Activated CD8-positive, alpha-beta memory T cell treated with anti-CD3 and anti-CD28 coated beads, Interleukin-2, amount 50 U/mL, for 48 hours (primary cell): ENCODE measurements at regions not wholly inside any gene's neighbourhood (a gene's known extent, or its start where the extent isn't known, plus 50 kb on each side); places are given as distances from the start of the nearest gene placed in this dataset.
"Not testable (repeated sequence)": the region's sequence is repeated elsewhere in the genome, so short reads cannot be mapped to it uniquely, and the experiment has no call there.

Source experiments
- DNase-seq: peaks from one replicate; pipeline ENCODE4 v3.0.0-alpha.2; 2020

DNA sequence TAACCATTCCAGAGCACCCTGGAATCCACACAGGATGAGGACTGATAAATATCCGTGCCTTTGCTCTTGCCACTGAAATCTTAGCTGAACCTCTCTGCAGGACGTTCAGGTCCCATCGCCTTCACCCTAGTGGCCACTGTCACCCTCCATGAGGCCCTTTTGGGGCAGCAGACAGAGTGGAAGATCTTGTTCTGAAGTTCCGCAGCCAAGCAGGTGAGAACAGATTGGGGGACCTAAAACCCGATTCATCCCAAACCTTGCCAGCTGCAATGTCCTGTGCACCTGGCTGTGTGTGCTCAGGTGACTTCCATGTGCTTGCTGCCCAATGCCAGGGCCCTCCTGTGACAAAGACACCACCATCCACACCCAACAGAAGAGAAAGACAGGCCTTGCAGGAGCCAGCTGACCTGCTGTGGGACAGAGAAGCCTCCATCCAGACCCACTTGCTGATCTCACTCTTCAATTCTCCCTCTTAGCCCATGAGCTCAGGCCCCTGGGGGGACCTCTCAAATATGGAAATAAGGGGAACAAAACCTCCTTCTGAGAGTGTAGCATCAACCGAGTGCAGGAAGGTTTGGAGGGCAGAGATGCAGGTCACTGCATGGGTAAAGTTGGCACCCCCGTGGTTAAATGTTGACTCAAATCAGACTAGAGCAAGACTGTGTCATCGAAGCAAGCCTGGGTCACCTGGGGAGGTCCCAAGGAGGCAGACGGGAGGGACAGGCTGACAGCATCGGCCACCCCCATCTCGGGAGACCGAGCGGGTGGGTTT, 308.7 kb upstream of the DIO3 start:
- no peak for DNase-seq

DNA sequence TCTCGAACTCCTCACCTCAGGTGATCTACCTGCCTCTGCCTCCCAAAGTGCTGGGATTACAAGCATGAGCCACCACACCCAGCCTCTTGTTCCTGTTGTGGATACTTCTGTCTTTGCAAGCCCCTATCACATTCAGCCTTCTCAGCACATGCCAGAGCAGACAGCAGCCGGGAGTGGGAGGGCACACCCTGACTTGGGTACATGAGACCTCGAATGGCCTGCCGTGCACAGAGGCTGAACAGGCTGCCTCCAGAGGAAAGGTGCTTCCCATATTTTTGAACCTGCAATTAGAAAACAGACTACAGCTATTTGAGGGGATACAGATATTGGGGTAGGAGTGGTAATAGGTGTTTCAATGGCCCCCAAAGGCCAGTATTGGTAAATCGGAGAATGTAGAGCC, 307.3 kb upstream of the DIO3 start:
- no peak for DNase-seq

DNA sequence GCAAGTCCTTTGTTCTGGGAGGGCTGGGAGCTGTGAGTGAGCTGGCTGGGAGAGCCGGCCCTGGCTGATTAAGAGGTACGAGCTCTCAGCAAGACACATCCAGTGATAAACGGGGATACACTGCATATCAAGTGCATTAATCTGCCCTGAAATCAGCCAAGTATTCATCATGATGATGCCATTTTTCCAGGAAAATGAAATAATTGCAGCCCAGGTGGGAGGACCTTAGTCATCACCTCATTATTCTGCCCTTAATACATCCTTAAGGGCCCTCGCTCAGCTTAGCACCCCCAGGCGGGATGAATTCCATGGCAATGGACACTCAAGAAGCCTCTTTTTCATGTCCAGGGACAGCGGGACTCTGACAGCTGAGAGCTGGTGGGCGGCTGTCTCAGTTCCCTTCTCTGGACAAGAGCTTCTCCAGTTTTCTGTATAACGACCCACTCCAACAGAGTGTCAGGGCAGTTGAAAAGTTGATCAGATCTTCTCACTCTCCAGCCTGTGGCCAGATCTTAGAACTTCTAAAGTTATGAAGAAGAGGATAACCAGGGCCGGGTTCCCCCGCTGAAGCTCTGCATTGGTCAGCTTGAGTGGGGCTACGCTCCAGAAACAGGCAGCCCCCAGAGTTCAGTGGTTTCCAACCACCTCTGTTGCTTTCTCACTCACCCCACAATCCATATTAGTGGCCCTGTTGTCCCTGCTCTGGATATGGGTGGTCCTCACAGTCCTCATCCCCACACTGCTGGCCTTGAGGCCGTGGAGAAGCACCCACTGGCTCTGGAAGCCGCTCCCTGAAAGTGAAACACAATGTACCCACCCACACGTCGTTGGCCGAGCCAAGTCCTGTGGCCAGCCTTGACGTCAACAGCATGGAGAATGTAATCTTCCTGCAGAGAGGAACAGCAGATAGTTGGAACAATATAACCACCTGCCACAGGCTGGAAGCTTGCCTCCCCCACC, 306.2 kb upstream of the DIO3 start:
- no peak for DNase-seq

DNA sequence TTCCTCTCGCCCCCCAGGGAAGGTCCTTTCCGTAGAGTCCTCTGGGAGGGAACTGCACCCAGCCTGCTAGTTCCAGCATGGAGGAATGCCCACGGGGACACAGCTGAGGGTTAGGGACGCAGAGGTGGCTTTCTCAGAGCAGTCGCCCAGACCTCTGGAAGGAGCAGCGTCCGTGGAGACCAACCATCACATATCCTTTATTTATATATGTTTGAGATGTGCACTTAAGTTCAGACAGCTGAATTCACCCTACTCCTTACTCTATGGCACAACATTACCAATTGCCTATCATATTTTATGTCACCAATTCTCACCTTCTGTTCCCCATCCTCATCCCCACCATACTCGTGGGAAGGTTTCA, 305.6 kb upstream of the DIO3 start:
- no peak for DNase-seq

DNA sequence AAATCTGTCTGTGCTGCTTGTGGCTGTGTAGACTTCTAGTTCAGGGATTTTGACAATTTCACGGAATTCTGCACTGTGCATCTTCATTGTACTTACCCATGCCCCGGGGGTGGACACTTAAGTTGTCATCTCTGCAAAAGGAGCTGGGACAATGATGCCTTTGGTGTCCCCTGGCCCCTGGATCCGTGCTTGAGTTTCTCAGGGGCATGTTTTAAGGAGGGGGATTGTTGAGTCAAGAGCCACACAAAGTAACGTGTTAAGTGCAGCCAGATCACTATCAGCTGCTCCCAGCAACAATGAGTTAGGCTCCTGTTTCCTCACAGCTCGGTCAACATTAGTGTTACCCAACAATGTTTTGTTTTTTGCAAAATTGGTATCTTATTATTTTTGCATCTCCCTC, 305.0 kb upstream of the DIO3 start:
- DNase-seq = no peak

- DNase-seq = no peak
These were observed 303.7 kb upstream of the DIO3 start for GRCh38 chr14:101257551-101257950.

- DNase-seq = no peak
These were observed 301.5 kb upstream of the DIO3 start for GRCh38 chr14:101259748-101260147.

- not testable (repeated sequence) for DNase-seq
These were observed 294.9 kb upstream of the DIO3 start for GRCh38 chr14:101266441-101266840.

DNA sequence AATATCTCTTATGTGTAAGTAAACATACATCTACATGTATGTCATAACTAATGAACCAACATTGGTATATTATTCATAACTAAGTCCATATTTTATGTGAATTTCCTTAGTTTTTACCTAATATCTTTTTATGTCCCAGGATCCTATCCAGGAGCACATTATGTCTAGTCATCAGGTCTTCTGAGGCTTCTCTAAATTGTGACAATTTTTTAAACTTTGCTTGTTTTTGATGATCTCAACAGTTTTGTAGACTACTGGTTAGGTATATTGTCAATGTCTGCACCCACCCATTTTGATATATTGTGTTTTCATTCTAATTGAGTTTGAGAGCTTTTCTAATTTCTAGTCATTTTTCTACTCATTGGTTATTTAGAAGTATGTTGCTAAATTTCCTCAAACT, 288.2 kb upstream of the DIO3 start:
- DNase-seq = no peak

DNA sequence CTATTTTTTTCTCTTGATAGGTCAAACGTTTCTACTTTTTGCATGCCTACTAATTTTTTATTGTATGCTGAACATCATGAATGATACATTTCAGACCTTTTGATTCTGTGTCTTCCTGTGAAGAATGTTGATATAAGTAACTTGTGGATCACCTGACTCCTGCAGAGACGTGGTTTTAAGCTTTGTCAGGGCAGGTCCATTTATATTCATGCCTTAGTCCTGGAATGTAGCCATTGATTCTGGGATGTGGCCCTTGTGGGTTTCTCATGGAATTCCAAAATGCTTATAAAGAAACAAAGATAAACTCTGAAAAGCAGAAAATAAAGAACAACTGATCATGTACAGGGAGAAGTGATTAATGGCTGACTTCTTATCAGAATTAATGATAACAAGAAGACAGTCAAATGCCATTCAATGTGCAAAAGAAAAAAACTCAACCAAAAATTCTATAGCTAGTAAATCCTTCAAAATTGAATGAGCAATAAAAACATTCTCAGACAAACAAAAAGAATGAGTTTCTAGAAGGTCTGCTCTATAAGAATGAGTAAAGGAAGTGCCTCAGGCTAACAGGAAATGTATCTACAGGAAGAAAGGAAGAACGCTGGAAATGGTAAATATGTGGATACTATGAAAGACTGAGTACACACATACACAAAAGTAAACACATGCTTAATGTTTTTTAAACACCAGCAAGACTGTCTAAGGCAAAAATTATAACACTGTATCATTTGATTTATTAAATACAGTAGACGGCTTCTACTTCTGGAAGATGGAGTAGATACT, 284.8 kb upstream of the DIO3 start:
- no peak for DNase-seq

GRCh38 chr14:101282418-101282817, 278.9 kb upstream of the DIO3 start:
- DNase-seq = no peak

- no peak for DNase-seq
These were observed 276.6 kb upstream of the DIO3 start for GRCh38 chr14:101284711-101285110.

DNA sequence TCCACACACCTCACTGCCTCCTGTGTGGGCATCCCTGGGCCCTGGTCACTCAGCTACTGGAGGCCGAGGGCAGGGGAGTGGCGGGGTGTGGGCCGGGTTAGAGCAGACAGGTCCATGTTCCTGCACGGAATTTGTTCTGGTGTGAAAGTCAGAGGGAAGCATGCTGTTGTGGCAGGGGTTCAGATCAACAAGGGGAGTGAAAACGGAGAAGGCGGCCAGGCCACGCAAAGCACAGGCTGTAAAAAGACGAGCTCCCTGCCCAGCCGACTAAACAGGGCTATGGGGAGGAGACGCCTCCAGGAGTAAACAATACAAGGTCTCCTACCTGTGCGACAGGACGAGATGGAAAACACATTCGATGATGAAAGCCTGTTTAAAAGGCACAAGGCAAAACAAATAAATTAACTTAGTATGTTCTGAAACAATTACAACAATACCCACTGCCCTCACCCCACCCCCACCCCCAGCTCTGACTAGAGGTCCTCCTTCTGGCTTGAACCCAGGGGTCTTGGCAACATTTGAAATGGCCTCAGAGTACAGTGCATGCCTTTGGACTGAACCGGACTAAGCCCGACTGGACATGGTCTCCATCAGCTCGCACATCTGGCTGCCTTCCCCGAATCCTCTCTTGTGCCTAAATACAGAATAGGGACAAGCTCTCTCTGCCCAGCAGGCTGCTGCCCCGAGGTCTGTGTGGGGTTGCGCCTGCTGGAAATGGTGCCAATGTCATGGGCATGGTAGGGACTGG, 274.9 kb upstream of the DIO3 start:
- no peak for DNase-seq

GRCh38 chr14:101288436-101289229, 272.7 kb upstream of the DIO3 start:
- no peak for DNase-seq

- DNase-seq = no peak
These were observed 272.0 kb upstream of the DIO3 start for GRCh38 chr14:101289230-101289690.

GRCh38 chr14:101289911-101290310, 271.4 kb upstream of the DIO3 start:
- DNase-seq = no peak

GRCh38 chr14:101290611-101291010, 270.7 kb upstream of the DIO3 start:
- no peak for DNase-seq

DNA sequence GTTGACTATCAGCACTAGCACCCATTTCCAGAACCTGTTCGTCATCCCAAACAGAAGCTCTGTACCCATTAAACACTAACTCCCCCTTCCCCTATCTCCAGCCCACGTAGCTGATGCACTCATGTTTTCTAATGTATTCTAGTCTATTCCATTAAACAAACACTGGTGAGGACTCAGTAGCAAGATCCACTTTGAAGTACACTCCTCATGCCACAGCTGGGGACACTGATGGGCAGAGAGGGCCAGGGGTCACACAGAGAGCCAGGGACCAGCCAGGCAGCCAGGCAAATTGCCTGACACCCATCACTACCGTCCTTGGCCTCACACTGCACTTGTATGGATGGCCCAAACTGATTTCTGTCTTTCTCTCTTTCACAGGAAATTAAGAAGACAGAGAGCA, 269.9 kb upstream of the DIO3 start:
- no peak for DNase-seq

DNA sequence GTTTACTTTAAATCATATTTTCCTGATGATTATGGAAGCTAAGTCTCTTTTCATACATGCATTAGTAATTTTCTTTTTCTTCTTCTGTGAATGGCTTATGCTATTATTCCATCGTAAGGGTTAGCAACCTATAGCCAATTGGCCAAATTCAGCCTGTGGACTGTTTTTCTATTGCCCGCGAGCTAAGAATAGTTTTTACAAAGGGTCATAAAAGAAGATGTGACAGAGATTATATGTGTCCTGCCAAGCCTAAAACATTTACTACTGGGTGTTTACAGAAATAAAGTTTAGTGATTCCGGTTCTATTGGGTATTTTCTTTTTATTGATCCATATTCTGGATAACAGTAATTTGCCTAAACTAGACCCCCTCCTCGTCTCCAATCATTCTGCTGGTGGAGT, 268.8 kb upstream of the DIO3 start:
- DNase-seq = no peak

DNA sequence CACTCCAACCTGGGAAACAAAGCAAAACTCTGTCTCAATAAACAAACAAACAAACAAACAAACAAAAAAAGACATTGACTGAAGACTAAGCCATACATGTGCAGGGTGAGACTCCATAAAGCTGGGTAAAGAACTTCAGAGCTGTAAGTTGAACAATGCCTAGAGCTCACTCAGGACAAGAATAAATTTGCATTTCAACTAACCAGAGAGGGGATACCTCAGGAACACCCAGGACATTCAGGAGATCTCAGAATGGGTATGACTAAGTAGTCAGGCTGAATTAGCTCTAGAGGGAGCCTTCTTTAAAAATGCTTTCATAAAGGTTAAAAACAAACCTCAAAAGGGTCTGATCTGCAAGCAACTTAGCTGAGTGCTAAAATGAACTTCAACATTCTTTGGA, 267.7 kb upstream of the DIO3 start:
- no peak for DNase-seq

DNA sequence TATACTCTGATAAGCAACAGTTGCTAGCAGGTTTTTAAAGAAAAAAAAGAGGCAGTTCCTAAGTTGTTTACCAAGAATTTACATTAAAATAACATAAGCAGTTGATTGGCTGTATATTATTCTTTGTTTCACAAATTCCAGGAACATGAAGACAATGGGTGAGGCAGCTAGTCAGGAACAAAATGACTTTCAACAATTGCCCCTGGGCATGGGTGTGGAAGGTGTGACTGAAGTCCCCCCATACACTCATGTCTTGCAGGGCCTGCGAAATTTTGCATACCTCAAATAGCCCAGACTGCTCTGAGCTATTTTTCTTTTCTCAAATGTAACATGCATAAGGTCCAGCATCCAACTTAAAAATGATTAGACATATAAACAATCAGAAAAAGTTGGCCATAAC, 267.2 kb upstream of the DIO3 start:
- DNase-seq = no peak

DNA sequence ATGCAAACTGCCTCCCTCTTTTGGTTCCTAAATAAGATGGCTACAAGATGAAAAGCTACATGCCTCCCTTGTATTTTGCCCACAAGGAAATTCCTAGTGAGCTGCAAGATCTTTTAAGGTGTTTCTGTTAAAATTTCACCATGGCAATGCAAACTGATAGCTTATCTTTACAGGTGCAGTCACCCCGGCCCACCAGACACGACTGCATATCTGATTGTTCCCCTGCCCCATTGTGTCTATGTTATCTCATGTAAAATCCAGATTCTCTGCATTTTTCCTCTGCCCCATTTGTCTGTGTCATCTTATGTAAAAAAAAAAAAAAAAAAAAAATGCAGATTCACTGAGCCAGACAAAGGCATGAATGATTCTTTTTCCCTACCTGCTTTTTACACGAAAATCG, 261.5 kb upstream of the DIO3 start:
- DNase-seq = not testable (repeated sequence)
